M059J (cell line): ENCODE measurements at regions not wholly inside any gene's neighbourhood (a gene's known extent, or its start where the extent isn't known, plus 50 kb on each side); places are given as distances from the start of the nearest gene placed in this dataset.
A peak's percentile ranks its signal among the peaks of the same experiment; 100 is the strongest.

Experiments
- DNase-seq: peaks from one replicate; pipeline ENCODE4 v3.0.0-alpha.2; 2012; ENCODE audit warnings: low read depth

- DNase-seq, result no peak
Observed at GRCh38 chr12:93103154-93103553, 174.1 kb upstream of the EEA1 start.

GRCh38 chr12:93104535-93104934 lies 175.4 kb upstream of the EEA1 start:
- DNase-seq, result no peak

- no peak for DNase-seq
Observed at GRCh38 chr12:93106910-93107309, 177.8 kb upstream of the EEA1 start.

GRCh38 chr12:93107514-93108312 lies 178.6 kb upstream of the EEA1 start:
- DNase-seq, result no peak

- DNase-seq, result no peak
Observed at GRCh38 chr12:93108985-93109384, 179.9 kb upstream of the EEA1 start.

GRCh38 chr12:93109551-93110203 lies 180.6 kb upstream of the EEA1 start:
- no peak for DNase-seq

- DNase-seq, result no peak
Observed at GRCh38 chr12:93111773-93112172, 182.7 kb upstream of the EEA1 start.

- DNase-seq, result no peak
Observed at GRCh38 chr12:93113317-93114006, 184.4 kb upstream of the EEA1 start.

GRCh38 chr12:93115198-93115601 lies 186.1 kb upstream of the EEA1 start:
- no peak for DNase-seq

- no peak for DNase-seq
Observed at GRCh38 chr12:93115646-93116045, 186.6 kb upstream of the EEA1 start.

GRCh38 chr12:93116632-93117031 lies 187.5 kb upstream of the EEA1 start:
- no peak for DNase-seq

GRCh38 chr12:93121729-93122488 lies 192.8 kb upstream of the EEA1 start:
- peak; percentile 67 for DNase-seq

- DNase-seq, result no peak
Observed at GRCh38 chr12:93122569-93123091, 193.5 kb upstream of the EEA1 start.

GRCh38 chr12:93125126-93125525 lies 196.0 kb upstream of the EEA1 start:
- DNase-seq, result peak; percentile 19

GRCh38 chr12:93126069-93126474 lies 197.0 kb upstream of the EEA1 start:
- DNase-seq, result peak; percentile 22

GRCh38 chr12:93127107-93127560 lies 198.0 kb upstream of the EEA1 start:
- no peak for DNase-seq

- no peak for DNase-seq
Observed at GRCh38 chr12:93127582-93128331, 198.7 kb upstream of the EEA1 start.

GRCh38 chr12:93128332-93128707 lies 199.2 kb upstream of the EEA1 start:
- no peak for DNase-seq

GRCh38 chr12:93130366-93131054 lies 201.4 kb upstream of the EEA1 start:
- no peak for DNase-seq

GRCh38 chr12:93133361-93133760 lies 204.3 kb upstream of the EEA1 start:
- DNase-seq, result no peak
